NCI-H1105 treated with DMSO at 0.1 percent for 48 hours (cell line): ENCODE measurements at regions not wholly inside any gene's neighbourhood (a gene's known extent, or its start where the extent isn't known, plus 50 kb on each side); places are given as distances from the start of the nearest gene placed in this dataset.
A peak's percentile ranks its signal among the peaks of the same experiment; 100 is the strongest.
"Not testable (repeated sequence)": the region's sequence is repeated elsewhere in the genome, so short reads cannot be mapped to it uniquely, and the experiment has no call there.

Experiments
- DNase-seq: peaks from one replicate; lab custom pipeline; 2025; lab: John Stamatoyannopoulos, UW

GRCh38 chr14:105752420-105752819 lies 226.0 kb downstream of the TMEM121 start:
- DNase-seq = not testable (repeated sequence)

- no peak for DNase-seq
These were observed 234.4 kb downstream of the TMEM121 start for GRCh38 chr14:105760691-105761344.

- not testable (repeated sequence) for DNase-seq
These were observed 235.0 kb downstream of the TMEM121 start for GRCh38 chr14:105761345-105761740.

GRCh38 chr14:105761842-105762241 lies 235.5 kb downstream of the TMEM121 start:
- DNase-seq = no peak

- not testable (repeated sequence) for DNase-seq
These were observed 235.9 kb downstream of the TMEM121 start for GRCh38 chr14:105762262-105762661.

GRCh38 chr14:105764254-105764901 lies 238.0 kb downstream of the TMEM121 start:
- not testable (repeated sequence) for DNase-seq

- not testable (repeated sequence) for DNase-seq
These were observed 238.9 kb downstream of the TMEM121 start for GRCh38 chr14:105765072-105765825.

GRCh38 chr14:105765893-105766614 lies 239.7 kb downstream of the TMEM121 start:
- no peak for DNase-seq

GRCh38 chr14:105767315-105767714 lies 240.9 kb downstream of the TMEM121 start:
- DNase-seq = no peak

GRCh38 chr14:105768039-105768438 lies 241.7 kb downstream of the TMEM121 start:
- DNase-seq = not testable (repeated sequence)

- not testable (repeated sequence) for DNase-seq
These were observed 242.8 kb downstream of the TMEM121 start for GRCh38 chr14:105769061-105769730.

GRCh38 chr14:105770619-105771216 lies 244.3 kb downstream of the TMEM121 start:
- not testable (repeated sequence) for DNase-seq

GRCh38 chr14:105771261-105772226 lies 245.2 kb downstream of the TMEM121 start:
- not testable (repeated sequence) for DNase-seq

GRCh38 chr14:105772710-105773250 lies 246.4 kb downstream of the TMEM121 start:
- DNase-seq = not testable (repeated sequence)

- DNase-seq = no peak
These were observed 247.2 kb downstream of the TMEM121 start for GRCh38 chr14:105773584-105773983.

- peak; percentile 6 for DNase-seq
These were observed 247.6 kb downstream of the TMEM121 start for GRCh38 chr14:105774001-105774400.

- DNase-seq = not testable (repeated sequence)
These were observed 248.4 kb downstream of the TMEM121 start for GRCh38 chr14:105774585-105775348.

GRCh38 chr14:105775349-105775923 lies 249.1 kb downstream of the TMEM121 start:
- not testable (repeated sequence) for DNase-seq
